RWPE2 (cell line): ENCODE measurements at regions not wholly inside any gene's neighbourhood (a gene's known extent, or its start where the extent isn't known, plus 50 kb on each side); places are given as distances from the start of the nearest gene placed in this dataset.

Experiments
- ATAC-seq: fragments of 200-7000 bp; cut with Tn5 transposase; 3 replicates; pipeline ENCODE4 v1.9.1; 2021; ENCODE audit warnings: low read depth
- DNase-seq: peaks from one replicate; pipeline ENCODE4 v3.0.0-alpha.2; 2020; ENCODE audit warnings: low spot score
- H3K27ac ChIP-seq: fragments of 450-650 bp; 2 replicates; pipeline ENCODE4 v1.5.1; 2017; ENCODE audit warnings: mild to moderate bottlenecking; ENCODE audit not compliant: poor library complexity, severe bottlenecking
- H3K27me3 ChIP-seq: fragments of 250-450 bp; sonication (Bioruptor Pico); 2 replicates; pipeline ENCODE4 v1.5.1; 2021; ENCODE audit warnings: mild to moderate bottlenecking, moderate library complexity; ENCODE audit not compliant: insufficient read depth, poor library complexity, severe bottlenecking
- H3K36me3 ChIP-seq: fragments of 250-450 bp; sonication (Bioruptor Pico); 2 replicates; pipeline ENCODE4 v1.5.1; 2020; ENCODE audit warnings: low read depth, mild to moderate bottlenecking, moderate library complexity
- H3K4me1 ChIP-seq: fragments of 250-450 bp; sonication (Bioruptor Pico); 2 replicates; pipeline ENCODE4 v1.5.1; 2021; ENCODE audit warnings: mild to moderate bottlenecking, moderate library complexity; ENCODE audit not compliant: insufficient read depth, poor library complexity, severe bottlenecking
- H3K4me3 ChIP-seq: fragments of 250-450 bp; sonication (Bioruptor Pico); 2 replicates; pipeline ENCODE4 v1.5.1; 2021; ENCODE audit warnings: mild to moderate bottlenecking, moderate library complexity; ENCODE audit not compliant: severe bottlenecking
- H3K9me3 ChIP-seq: fragments of 250-450 bp; sonication (Bioruptor Pico); 2 replicates; pipeline ENCODE4 v1.5.1; 2021; ENCODE audit warnings: mild to moderate bottlenecking, moderate library complexity; ENCODE audit not compliant: severe bottlenecking
- TF ChIP-seq, protein P1 (sequence below): fragments of 450-650 bp; IDR thresholded peaks from one replicate; pipeline ENCODE4 v1.5.1; 2017; ENCODE audit warnings: mild to moderate bottlenecking, moderate library complexity; ENCODE audit not compliant: poor library complexity, severe bottlenecking

DNA sequence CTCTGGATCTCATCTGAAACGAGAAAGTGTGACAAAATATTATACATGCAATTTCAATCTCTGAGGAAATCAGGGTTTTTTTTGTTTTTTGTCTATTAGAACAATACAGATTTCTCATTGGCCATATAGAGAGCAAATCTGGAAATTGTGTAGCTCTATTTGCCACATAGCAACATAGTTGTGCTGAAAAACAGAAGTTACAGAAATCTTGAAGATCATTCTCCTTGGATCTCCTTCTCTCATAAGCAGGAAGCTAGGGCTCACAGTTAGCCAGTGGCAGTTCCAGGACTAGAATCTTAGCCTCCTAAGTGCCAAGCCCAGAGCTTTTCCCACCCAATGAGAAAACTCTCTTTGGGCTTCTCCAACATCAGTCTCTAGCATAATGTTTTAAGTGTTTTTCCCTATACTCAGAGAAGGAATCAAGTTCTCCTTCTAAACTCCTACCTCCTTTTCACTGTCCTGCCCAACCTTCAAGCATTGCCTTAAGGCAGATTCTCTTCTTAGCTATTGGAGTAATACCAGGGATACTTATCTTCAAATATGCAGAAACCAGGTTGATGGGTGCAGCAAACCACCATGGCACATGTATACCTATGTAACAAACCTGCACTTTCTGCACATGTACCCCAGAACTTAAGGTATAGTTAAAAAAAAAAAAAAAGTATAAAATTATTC, 211.6 kb downstream of the ALDH8A1 start:
- no peak for DNase-seq
- TF ChIP-seq, protein P1, sequence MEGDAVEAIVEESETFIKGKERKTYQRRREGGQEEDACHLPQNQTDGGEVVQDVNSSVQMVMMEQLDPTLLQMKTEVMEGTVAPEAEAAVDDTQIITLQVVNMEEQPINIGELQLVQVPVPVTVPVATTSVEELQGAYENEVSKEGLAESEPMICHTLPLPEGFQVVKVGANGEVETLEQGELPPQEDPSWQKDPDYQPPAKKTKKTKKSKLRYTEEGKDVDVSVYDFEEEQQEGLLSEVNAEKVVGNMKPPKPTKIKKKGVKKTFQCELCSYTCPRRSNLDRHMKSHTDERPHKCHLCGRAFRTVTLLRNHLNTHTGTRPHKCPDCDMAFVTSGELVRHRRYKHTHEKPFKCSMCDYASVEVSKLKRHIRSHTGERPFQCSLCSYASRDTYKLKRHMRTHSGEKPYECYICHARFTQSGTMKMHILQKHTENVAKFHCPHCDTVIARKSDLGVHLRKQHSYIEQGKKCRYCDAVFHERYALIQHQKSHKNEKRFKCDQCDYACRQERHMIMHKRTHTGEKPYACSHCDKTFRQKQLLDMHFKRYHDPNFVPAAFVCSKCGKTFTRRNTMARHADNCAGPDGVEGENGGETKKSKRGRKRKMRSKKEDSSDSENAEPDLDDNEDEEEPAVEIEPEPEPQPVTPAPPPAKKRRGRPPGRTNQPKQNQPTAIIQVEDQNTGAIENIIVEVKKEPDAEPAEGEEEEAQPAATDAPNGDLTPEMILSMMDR: no peak
- no peak for ATAC-seq
- no peaks in the 10 kb centered on the region for H3K9me3 ChIP-seq
- H3K36me3 ChIP-seq: no peaks in the 10 kb centered on the region
- H3K27me3 ChIP-seq: no peaks in the 10 kb centered on the region
- H3K27ac ChIP-seq: peak overlapping the region; percentile 75
- H3K4me1 ChIP-seq: peaks cover 21% of the 10 kb centered on the region
- no peak overlapping the region for H3K4me3 ChIP-seq

DNA sequence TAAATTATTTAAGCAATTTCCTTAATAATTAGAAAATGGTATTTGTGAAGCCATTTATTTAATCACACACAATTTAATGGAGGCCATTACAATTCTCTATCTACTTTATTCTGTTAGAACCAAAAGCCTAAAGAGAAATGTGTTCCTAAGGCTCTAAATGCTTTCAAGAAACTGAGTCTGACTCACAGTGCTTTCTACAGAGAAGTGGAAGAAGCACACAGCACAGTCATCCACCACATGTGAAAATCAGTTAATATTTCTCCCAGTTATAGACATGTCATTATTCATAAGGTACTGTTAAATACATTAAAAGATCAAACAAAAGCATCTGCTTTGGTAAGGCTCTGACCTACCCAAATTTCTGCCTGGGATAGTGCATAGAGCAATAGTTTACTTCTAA, 214.4 kb downstream of the ALDH8A1 start:
- H3K4me3 ChIP-seq: no peak overlapping the region
- TF ChIP-seq, protein P1: no peak
- ATAC-seq (no peak), DNase-seq (no peak)
- H3K27ac ChIP-seq: no peak overlapping the region
- H3K36me3 ChIP-seq: no peaks in the 10 kb centered on the region
- H3K4me1 ChIP-seq: peaks cover 15% of the 10 kb centered on the region
- no peaks in the 10 kb centered on the region for H3K9me3 ChIP-seq
- no peaks in the 10 kb centered on the region for H3K27me3 ChIP-seq

DNA sequence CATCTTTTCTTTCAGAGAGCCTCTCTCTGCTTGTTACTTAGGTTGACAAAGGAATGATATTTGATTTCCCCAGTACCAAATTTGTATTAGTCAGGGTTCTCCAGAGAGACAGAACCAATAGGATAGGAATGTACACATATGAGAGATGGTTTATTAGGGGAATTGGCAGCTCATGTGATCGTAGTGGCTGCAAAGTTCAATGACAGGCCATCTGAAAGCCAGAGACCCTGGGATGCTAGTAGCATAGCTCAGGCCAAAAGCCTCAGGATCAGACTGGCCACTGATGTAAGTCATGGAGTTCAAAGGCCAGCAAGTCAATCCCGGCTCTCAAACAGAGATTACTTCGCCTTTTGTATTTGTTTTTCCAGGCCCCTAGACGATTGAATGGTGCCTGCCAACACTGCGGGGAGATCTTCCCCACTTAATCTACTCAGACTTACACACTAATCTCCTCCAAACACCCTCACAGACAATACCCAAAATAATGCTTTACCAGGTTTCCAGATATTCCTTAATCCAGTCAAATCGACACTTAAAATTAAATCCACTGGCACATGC, 215.5 kb downstream of the ALDH8A1 start:
- Histone ChIP-seq H3K27ac (no peak overlapping the region), H3K36me3 (no peaks in the 10 kb centered on the region), H3K9me3 (no peaks in the 10 kb centered on the region), H3K4me1 (peaks cover 6% of the 10 kb centered on the region), H3K27me3 (no peaks in the 10 kb centered on the region), H3K4me3 (no peak overlapping the region)
- ATAC-seq (no peak), DNase-seq (no peak)
- TF ChIP-seq, protein P1: no peak

DNA sequence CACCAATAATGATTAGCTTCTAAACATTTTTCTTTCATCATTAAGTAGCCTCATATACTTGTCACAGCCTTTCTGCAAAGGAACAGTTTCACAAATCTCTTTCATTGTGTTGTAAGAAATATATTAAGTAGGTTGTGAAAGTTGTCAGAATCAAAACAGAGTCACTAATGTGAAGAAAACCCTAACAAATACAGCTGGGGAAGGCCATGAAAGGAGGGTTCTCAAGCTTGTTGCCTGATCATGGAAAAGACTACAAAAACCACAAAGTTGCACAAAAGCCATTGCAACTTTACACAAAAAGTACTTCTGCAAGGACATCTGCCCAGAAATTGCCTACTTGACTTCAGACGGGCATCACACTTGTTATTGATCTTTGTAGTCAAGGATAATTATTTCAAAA, 216.1 kb downstream of the ALDH8A1 start:
- DNase-seq (no peak), ATAC-seq (no peak)
- H3K9me3 ChIP-seq: no peaks in the 10 kb centered on the region

DNA sequence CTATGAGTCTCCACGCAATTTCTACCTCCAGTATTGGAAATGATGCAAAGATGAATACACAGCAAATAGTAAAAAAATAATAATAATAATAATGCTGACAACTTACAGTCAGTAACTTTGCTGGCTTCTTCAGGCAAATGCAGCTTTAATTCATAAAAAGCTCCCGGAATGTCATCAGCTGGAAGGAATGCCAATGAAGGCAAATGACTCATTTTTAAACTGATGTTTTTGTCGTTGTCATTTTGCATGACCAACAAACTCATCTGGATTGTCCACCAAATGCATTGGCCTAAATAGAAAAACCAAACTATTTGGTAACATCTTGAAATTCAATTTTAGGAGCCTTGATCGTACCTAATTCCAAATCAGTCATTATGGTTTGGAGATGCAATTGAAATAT, 217.1 kb downstream of the ALDH8A1 start:
- Histone ChIP-seq H3K27ac (no peak overlapping the region), H3K36me3 (no peaks in the 10 kb centered on the region)
- no peak for ATAC-seq

More for the DNA sequence above, 216.1 kb downstream of the ALDH8A1 start:
- Histone ChIP-seq H3K36me3 (no peaks in the 10 kb centered on the region), H3K27ac (no peak overlapping the region), H3K4me3 (no peak overlapping the region), H3K4me1 (no peaks in the 10 kb centered on the region), H3K27me3 (no peaks in the 10 kb centered on the region)
- TF ChIP-seq, protein P1: no peak

More for the DNA sequence above, 217.1 kb downstream of the ALDH8A1 start:
- Histone ChIP-seq H3K27me3 (no peaks in the 10 kb centered on the region), H3K4me1 (no peaks in the 10 kb centered on the region), H3K4me3 (no peak overlapping the region), H3K9me3 (no peaks in the 10 kb centered on the region)
- TF ChIP-seq, protein P1: no peak
- no peak for DNase-seq
